Cardiac septum (tissue), 1 donor: ENCODE measurements at regions not wholly inside any gene's neighbourhood (a gene's known extent, or its start where the extent isn't known, plus 50 kb on each side); places are given as distances from the start of the nearest gene placed in this dataset.

Experiments used
- DNase-seq: peaks from one replicate; pipeline ENCODE4 v3.0.0-alpha.2; 2020; ENCODE audit warnings: low spot score
- intact Hi-C: fragments of 100-400 bp; cut with DNase I; formaldehyde crosslinking; loops from one replicate; pipeline ENCODE4 v1.14.0; 2022
- donor health status: DM: no; HTN: no; CAD: no.

DNA sequence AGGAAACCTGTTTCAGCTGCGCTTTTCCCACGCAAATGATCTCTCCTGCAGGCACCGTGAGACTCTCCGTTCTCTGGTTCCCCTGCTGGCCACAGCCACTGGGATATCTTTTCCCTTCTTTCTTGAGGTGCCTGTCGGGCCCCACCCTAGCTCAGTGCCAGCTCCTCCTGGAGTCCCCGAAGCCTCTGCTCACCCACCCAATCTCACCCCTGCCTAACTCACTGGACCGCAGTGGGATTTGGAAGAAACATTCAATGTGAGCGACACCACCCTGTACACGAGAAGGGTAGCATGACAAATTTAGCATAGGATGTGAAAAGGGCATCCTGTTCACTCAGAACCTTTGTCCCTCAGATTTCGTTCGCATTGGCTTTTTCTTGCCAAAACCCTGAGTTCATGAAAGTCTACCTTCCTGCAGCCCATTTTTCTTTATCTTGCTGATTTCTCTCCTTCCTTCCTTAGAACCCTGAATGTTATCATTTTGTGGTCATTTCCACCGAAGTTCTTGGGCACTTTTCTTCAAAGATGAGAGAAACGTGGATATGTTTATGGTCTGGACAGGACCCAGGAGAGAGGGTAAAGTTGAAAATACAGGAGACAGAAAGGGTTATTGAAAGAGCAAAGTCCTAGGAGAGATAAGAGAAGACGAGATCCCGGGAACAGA is 63.6 kb upstream of the ELK3 start:
- intact Hi-C loops = no loop called here
- DNase-seq = peak; percentile 44

DNA sequence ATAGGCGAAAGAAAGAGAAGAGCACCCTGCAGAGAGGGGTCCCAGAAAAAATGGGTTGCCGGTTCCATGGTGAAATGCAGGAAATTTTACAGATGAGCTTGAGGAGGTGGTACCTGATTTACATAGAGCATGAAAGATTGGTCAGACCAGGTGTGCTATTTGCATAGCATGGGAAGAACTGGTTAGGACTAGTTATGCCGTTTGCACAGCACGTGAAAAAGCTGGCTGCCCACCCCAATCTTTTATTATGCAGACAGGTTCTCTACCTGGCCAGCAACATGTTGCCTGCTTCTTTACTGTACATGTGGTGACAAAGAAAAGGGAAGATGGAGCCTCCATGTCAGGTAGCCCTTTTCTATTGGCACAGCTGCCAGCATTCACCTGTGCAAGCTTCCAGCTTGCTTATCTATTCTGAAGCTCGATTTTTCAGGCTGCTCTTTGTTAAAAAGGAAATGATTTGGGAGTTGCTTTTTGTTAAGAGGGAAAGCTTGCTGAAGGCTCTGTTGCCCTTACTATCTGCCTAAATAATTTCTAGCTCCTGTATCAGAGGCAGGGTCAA is 62.9 kb upstream of the ELK3 start:
- intact Hi-C loops = no loop called here
- DNase-seq = peak; percentile 57

DNA sequence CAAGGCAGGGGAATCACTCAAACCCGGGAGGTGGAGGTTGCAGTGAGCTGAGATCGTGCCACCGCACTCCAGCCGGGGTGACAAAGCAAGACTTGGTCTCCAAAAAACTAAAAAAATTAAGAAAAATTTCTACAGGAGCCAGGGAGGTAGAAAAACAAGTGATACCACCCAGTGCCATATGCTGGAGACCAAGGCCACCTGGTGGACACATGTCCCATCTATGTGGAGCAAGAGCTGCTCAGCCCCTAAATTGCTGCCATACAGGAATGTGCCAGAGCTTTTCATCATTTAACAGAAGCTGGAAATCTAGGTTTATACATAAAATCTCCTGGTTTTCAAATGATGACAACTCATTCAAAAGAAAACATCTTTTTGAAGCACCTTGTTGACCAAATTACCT is 61.4 kb upstream of the ELK3 start:
- intact Hi-C loops = no loop called here
- DNase-seq = no peak

DNA sequence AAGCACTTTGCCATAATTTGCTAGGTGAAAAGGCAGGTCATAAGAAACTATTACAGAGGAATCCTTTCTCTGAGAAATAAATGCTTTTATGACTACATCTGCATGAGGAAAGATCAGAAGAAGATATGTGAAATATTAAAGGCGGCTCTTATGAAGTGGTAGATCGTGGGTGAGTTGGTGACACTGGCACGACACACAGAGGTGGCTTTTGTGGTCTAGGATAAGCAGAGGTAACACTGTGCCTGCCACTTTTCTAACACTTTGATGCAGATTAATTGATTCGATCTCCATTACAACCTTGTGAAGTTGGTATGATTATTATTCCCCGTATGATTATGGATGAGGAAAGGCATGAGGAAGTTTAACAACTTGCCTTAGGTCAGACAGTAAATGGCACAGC is 60.0 kb upstream of the ELK3 start:
- intact Hi-C loops = no loop called here
- no peak for DNase-seq

GRCh38 chr12:96136161-96136560 is 58.0 kb upstream of the ELK3 start:
- DNase-seq = no peak
- intact Hi-C loops = no loop called here

DNA sequence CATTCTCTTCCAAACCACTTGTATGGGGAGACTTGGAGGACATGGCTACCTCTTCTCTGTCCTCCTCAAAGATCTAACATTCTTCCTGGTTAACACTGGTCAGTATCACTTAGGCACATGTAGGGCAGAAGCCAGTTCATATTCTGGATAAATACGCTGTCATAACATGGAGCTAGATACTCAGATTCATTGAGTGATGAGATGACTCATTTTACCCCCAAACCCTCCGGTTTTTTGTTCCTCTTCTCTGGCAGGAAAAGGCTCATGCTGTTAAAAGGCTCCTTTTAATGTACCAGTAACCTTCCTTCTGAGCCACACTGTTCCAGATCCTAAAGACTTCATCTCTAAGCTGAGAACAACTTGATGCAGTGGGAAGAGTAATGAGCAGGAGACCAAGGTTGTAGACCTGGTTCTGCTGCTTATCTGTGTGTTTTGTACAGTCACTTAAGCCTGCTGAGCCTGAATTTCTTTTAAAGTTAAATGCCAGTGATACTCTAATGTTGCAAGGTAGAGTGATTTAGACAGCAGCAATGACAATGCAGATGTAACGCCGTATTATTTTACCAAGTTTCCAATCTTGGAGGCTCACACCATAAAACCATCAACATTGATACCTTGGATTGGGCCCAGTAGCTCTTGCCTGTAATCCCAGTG is 57.3 kb upstream of the ELK3 start:
- DNase-seq = no peak
- intact Hi-C loops = no loop called here

GRCh38 chr12:96140174-96140573 is 54.0 kb upstream of the ELK3 start:
- DNase-seq = peak; percentile 22
- intact Hi-C loops = no loop called here

DNA sequence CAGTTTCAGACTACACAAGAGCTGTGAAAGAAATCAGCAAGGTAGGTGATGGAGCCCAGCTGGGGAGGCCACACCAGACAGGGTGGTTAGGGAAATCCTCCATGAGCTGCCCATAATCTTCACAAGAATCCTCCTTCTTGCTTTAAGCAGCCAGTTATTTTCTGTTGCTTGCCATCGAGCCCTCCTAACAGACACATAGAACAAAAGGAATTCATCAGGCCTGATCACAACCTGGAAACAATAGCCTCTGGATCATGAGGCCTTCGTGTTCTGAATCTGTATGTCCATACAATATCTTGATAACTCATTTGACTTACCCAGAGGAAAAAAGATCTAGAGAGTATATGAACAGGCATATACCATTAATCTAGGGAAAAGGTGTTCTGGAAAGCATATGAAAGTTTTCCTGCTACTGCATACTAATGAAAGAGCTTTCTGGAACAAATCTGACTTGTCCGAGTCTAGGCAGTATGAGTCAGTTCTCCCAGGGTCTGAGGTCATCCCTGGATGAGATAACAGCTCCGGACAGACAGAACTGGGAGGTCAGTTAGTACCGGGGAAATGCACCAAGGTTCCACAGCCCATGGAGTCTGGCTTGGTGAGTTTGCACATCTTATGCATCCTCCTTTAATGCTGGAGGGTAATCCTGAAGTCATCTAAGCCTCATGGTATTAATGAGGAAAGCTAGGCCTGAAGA is 52.8 kb upstream of the ELK3 start:
- intact Hi-C loops = no loop called here

DNA sequence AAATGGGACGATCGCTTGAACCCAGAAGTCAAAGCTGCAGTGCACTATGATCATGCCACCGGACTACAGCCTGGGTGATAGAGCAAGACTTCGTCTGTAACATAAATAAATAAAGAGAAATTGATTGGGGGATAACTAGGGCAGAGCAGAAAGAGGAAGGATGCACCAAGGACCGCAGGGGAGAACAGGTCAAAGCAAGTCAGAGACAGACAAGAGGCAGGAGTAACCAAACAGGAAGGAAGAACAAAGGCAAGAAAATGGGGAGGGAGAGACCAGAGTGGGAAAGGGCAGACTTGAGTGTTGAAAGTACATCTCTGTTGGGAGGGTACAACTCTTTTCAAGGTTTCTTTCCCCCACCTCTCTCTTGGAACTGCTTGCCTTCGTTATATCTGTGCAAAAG is 50.8 kb upstream of the ELK3 start:
- intact Hi-C loops = no loop called here

More for the DNA sequence above, 52.8 kb upstream of the ELK3 start:
- DNase-seq = peak; percentile 56

GRCh38 chr12:96143827-96144565 is 50.2 kb upstream of the ELK3 start:
- intact Hi-C loops = no loop called here
- DNase-seq = peak; percentile 20

More for the DNA sequence above, 50.8 kb upstream of the ELK3 start:
- DNase-seq = peak; percentile 27
